ENCODE measurements at regions not wholly inside any gene's neighbourhood (a gene's known extent, or its start where the extent isn't known, plus 50 kb on each side); places are given as distances from the start of the nearest gene placed in this dataset.

DNA sequence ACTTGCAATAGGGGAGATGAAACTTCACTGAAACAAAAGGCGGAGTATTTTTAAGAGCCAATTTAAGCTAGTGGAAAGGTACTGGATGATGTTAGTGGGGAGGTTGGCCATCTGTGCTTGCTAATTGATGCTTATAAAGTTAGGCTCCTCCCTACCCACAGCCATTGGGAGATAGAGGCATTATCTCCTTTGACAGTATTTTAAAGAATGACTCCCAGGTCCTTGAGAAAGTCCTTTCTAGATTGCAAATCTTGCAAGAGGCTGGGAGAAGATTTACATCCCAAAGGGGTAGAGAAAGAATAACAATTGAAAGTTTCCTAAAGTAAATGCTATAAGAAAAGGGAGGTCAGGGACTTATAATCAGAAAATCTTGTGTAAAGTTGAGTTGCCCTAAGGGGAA lies 282.6 kb downstream of the BRINP1 start:
- TF ChIP-seq CTCF (IDR thresholded peaks at IDR 0.05) = no peak
- no peak for TF ChIP-seq POLR2A (IDR thresholded peaks at IDR 0.05)
